ENCODE measurements at regions not wholly inside any gene's neighbourhood (a gene's known extent, or its start where the extent isn't known, plus 50 kb on each side); places are given as distances from the start of the nearest gene placed in this dataset.

- FAIRE-seq (no peak), DNase-seq (ENCODE audit: low read depth) (no peak)
- Histone ChIP-seq H3K36me3 (ENCODE audit: control insufficient read depth, insufficient read depth, low read length) (no peaks in the 10 kb centered on the region), H3K4me3 (ENCODE audit: low read depth, low read length) (no peak overlapping the region), H3K27me3 (ENCODE audit: control insufficient read depth, insufficient read depth, low read length) (no peaks in the 10 kb centered on the region)
- TF ChIP-seq, protein P1, sequence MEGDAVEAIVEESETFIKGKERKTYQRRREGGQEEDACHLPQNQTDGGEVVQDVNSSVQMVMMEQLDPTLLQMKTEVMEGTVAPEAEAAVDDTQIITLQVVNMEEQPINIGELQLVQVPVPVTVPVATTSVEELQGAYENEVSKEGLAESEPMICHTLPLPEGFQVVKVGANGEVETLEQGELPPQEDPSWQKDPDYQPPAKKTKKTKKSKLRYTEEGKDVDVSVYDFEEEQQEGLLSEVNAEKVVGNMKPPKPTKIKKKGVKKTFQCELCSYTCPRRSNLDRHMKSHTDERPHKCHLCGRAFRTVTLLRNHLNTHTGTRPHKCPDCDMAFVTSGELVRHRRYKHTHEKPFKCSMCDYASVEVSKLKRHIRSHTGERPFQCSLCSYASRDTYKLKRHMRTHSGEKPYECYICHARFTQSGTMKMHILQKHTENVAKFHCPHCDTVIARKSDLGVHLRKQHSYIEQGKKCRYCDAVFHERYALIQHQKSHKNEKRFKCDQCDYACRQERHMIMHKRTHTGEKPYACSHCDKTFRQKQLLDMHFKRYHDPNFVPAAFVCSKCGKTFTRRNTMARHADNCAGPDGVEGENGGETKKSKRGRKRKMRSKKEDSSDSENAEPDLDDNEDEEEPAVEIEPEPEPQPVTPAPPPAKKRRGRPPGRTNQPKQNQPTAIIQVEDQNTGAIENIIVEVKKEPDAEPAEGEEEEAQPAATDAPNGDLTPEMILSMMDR (IDR thresholded peaks at IDR 0.05; ENCODE audit: insufficient read depth, low read length, severe bottlenecking) = no peak
These were observed 143.1 kb upstream of the KLF6 start for GRCh38 chr10:3928078-3928477.

GRCh38 chr10:3926675-3927525, 141.9 kb upstream of the KLF6 start:
- no peak for FAIRE-seq
- H3K36me3 ChIP-seq (ENCODE audit: control insufficient read depth, insufficient read depth, low read length) = no peaks in the 10 kb centered on the region
- no peaks in the 10 kb centered on the region for H3K27me3 ChIP-seq (ENCODE audit: control insufficient read depth, insufficient read depth, low read length)
- H3K4me3 ChIP-seq (ENCODE audit: low read depth, low read length) = no peak overlapping the region
- no peak for DNase-seq (ENCODE audit: low read depth)
- TF ChIP-seq, protein P1 (IDR thresholded peaks at IDR 0.05; ENCODE audit: insufficient read depth, low read length, severe bottlenecking) = no peak

DNA sequence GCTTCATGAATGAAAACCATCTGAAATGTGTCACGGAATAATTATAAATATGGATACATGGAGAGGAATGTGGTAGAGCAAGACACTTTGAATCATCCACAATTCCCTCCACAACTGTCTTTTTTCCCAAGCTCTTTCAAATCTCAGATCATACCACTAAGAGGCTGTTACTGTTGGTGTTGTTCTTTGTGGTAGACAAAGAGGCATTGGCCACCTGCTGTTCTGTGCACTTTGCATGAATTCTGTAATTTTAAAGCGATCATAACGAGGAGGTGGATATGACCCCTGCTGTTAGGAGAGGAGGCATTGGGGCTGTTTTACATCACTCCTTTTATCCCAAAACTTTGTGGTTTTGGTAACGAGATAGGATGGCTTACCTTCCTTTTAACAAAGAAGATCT, 141.2 kb upstream of the KLF6 start:
- no peak overlapping the region for H3K4me3 ChIP-seq (ENCODE audit: low read depth, low read length)
- TF ChIP-seq, protein P1 (IDR thresholded peaks at IDR 0.05; ENCODE audit: insufficient read depth, low read length, severe bottlenecking) = no peak
- FAIRE-seq (no peak), DNase-seq (ENCODE audit: low read depth) (peak; percentile 57)
- H3K36me3 ChIP-seq (ENCODE audit: control insufficient read depth, insufficient read depth, low read length) = no peaks in the 10 kb centered on the region
- H3K27me3 ChIP-seq (ENCODE audit: control insufficient read depth, insufficient read depth, low read length) = no peaks in the 10 kb centered on the region

- no peaks in the 10 kb centered on the region for H3K27me3 ChIP-seq (ENCODE audit: control insufficient read depth, insufficient read depth, low read length)
- FAIRE-seq = no peak
- H3K4me3 ChIP-seq (ENCODE audit: low read depth, low read length) = no peak overlapping the region
- DNase-seq (ENCODE audit: low read depth) = no peak
- no peaks in the 10 kb centered on the region for H3K36me3 ChIP-seq (ENCODE audit: control insufficient read depth, insufficient read depth, low read length)
- TF ChIP-seq, protein P1 (IDR thresholded peaks at IDR 0.05; ENCODE audit: insufficient read depth, low read length, severe bottlenecking) = no peak
These were observed 140.2 kb upstream of the KLF6 start for GRCh38 chr10:3925184-3925583.

- DNase-seq (ENCODE audit: low read depth) (peak; percentile 99), FAIRE-seq (peak; percentile 72)
- no peaks in the 10 kb centered on the region for H3K27me3 ChIP-seq (ENCODE audit: control insufficient read depth, insufficient read depth, low read length)
- TF ChIP-seq, protein P1 (IDR thresholded peaks at IDR 0.05; ENCODE audit: insufficient read depth, low read length, severe bottlenecking) = no peak
- no peaks in the 10 kb centered on the region for H3K36me3 ChIP-seq (ENCODE audit: control insufficient read depth, insufficient read depth, low read length)
- no peak overlapping the region for H3K4me3 ChIP-seq (ENCODE audit: low read depth, low read length)
These were observed 139.3 kb upstream of the KLF6 start for GRCh38 chr10:3924344-3924743.

DNA sequence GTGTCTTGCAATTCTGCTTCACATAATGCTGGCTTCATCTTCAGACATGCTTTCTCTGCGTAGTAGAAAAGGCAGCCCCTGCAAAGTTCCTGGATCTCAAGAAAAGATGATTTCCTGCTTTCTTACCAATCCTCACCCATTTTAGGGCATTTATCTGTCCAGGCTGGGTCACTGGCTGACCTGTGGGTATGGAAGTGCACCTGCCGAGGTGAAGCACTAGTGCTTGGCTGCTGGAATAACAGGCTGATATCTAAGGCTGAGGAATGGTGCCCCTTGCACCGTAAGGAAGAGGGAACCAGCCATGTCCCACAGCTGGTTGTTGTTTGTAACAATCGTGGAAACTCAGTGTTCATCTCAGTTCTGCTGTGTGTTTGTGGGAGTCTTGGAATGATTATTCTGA, 138.0 kb upstream of the KLF6 start:
- TF ChIP-seq, protein P1 (IDR thresholded peaks at IDR 0.05; ENCODE audit: insufficient read depth, low read length, severe bottlenecking) = no peak
- Histone ChIP-seq H3K4me3 (ENCODE audit: low read depth, low read length) (no peak overlapping the region), H3K27me3 (ENCODE audit: control insufficient read depth, insufficient read depth, low read length) (no peaks in the 10 kb centered on the region), H3K36me3 (ENCODE audit: control insufficient read depth, insufficient read depth, low read length) (no peaks in the 10 kb centered on the region)
- FAIRE-seq (no peak), DNase-seq (ENCODE audit: low read depth) (no peak)

All from bronchial epithelial cell (primary cell).